Hematopoietic multipotent progenitor cell treated with erythropoietin and hydrocortisone succinate and interleukin-3 and kit ligand, for 4 days (in vitro differentiated cells): ENCODE measurements at regions not wholly inside any gene's neighbourhood (a gene's known extent, or its start where the extent isn't known, plus 50 kb on each side); places are given as distances from the start of the nearest gene placed in this dataset.
"Not testable (repeated sequence)": the region's sequence is repeated elsewhere in the genome, so short reads cannot be mapped to it uniquely, and the experiment has no call there.

Experiments used
- DNase-seq: peaks from one replicate; pipeline ENCODE4 v3.0.0-alpha.2; 2015

DNA sequence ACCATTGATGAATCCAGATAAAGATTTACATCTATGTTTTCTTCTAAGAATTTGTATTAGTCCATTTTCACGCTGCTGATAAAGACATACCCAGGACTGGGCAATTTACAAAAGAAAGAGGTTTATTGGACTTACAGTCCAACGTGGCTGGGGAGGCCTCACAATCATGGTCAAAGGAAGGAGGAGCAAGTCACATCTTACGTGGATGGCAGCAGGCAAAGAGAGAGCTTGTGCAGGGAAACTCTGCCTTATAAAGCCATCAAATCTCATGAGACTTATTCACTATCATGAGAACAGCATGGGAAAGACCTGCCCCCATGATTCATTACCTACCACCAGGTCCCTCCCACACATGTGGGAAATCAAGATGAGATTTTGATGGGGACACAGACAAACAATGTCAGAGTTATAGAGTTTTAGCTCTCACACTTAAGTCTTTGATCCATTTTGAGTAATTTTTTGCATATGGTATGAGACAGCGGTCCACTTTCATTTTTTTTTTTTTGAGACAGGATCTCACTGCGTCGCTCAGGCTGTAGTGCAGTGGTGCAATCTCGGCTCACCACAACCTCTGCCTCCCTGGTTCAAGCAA lies 53.5 kb upstream of the JADE2 start:
- DNase-seq, result not testable (repeated sequence)

- DNase-seq, result no peak
Observed at GRCh38 chr5:134468921-134469400, 56.5 kb upstream of the JADE2 start.

DNA sequence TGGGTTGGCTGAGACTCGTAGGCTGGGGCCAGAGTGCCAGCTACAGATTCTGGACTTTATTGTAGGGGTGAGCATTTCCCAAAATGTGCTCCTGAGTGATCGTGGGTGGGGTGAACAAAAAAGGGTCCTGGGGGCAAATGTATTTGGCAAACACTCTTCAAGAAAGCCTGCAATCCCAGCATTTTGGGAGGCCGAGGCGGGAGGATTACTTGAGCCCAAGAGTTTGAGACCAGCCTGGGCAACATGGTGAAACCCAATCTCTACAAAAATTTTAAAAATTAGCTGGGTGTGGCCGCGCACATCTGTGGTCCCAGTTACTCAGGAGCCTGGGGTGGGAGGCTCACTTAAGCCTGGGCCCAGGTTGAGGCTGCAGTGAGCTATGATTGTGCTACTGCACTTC lies 55.5 kb upstream of the CDKN2AIPNL start:
- no peak for DNase-seq

GRCh38 chr5:134466241-134467069 lies 54.8 kb upstream of the CDKN2AIPNL start:
- peak; percentile 98 for DNase-seq

- DNase-seq, result peak; percentile 96
Observed at GRCh38 chr5:134465816-134466240, 54.1 kb upstream of the CDKN2AIPNL start.

DNA sequence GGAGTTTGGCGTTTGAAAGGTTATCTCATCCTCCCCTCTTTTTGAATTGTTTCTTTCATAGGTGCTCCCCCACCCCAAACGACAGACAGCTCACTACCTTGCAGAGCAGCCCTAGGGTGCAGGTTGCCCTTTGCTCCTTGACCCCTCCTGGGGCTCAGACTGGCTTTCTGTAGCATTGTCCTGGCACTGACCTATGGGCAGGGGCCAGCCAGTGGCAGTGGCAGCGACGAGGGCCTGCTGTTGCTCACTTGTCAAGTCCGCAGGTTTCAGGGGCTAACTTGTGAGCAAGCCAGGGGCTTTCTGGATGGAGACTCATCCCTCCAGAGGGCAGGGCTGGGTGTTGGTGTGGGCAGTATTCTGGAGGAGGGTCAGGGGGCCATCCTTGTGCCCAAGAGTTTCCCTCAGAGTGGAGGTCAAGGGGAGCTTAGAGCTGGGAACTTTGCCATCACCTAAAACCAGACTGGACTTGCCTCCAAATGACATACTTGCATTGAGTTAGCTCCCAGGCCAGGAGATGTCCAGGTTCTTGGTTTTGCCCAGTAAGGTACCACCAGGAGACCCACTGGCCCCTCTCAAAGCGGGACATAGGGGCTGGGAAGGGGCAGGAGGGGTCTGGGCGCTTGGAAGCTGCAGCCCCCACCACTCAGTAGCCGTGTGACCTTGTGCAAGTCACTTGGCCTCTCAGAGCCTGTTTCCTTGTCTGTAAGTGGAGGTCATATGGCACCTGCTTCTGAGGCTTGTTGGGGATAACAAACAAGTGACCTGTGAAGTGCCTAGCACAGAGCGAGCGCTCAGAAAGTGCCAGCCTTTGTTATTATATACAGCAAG lies 53.5 kb upstream of the CDKN2AIPNL start:
- no peak for DNase-seq

DNA sequence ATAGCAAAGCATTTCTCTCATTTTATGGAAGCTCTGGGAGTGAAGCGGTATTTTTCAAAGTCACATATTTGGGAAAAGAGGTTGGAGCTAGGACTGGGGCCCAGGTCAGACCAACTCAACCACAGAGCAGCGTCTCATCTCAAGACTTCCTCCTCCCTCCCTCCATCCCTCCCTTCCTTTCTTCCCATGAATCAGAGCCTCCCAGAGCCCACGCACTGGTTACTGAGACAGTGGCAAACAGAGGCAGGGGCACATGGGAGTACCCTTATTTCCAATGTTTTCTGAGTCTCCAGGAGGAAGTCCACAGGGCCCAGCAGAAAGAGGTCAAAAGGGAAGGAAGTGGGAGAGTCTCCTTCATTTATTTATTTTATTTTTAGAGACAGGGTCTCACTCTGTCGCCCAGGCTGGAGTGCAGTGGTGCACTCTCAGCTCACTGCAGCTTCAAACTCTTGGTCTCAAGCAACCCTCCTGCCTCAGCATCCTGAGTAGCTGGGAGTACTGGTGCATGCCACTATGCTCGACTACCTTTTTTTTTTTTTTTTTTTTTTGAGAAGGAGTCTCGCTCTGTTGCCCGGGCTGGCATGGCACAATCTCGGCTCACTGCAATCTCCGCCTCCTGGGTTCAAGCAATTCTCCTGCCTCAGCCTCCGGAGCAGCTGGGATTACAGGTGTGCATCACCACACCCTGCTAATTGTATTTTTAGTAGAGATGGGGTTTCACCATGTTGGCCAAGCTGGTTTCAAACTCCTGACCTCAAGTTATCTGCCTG lies 52.5 kb upstream of the CDKN2AIPNL start:
- no peak for DNase-seq

GRCh38 chr5:134463176-134463720 lies 51.6 kb upstream of the CDKN2AIPNL start:
- DNase-seq, result no peak

- no peak for DNase-seq
Observed at GRCh38 chr5:134462761-134463160, 51.1 kb upstream of the CDKN2AIPNL start.

DNA sequence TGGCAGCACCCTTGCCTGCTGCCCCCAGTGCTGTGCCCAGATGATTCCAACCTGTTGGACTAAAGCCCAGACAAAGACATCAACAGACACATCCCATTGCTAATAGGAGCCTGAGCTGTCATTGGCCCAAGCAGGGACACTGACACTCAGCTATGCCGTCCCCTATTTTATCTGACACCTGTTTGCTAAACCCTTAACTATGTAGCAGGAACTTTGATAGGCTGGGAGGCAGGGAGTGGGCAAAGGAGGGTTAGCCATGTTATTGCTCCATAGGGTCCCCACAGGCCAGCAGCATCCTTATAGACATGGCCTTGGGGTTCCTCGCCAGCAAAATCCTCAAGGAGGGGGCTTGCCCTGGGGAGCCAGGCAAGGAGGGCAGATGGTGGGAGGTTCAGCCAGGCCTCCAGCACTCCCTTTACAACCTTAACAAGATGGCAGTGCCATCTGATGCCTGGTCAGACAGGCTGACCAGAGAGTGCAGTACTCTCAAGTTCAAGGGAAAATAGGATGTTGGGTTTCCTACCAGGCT lies 50.4 kb upstream of the CDKN2AIPNL start:
- DNase-seq, result no peak
